HG02571 (cell line): ENCODE measurements at regions not wholly inside any gene's neighbourhood (a gene's known extent, or its start where the extent isn't known, plus 50 kb on each side); places are given as distances from the start of the nearest gene placed in this dataset.
"Not testable (repeated sequence)": the region's sequence is repeated elsewhere in the genome, so short reads cannot be mapped to it uniquely, and the experiment has no call there.

ENCODE experiments used
- ATAC-seq: cut with Tn5 transposase; IDR thresholded peaks from one replicate; pipeline ENCODE4 v1.9.1; 2021; ENCODE audit warnings: mild to moderate bottlenecking, moderate library complexity; ENCODE audit not compliant: unreplicated experiment

GRCh38 chr1:73511038-73511437 lies 686.9 kb downstream of the LRRIQ3 start:
- ATAC-seq: no peak

DNA sequence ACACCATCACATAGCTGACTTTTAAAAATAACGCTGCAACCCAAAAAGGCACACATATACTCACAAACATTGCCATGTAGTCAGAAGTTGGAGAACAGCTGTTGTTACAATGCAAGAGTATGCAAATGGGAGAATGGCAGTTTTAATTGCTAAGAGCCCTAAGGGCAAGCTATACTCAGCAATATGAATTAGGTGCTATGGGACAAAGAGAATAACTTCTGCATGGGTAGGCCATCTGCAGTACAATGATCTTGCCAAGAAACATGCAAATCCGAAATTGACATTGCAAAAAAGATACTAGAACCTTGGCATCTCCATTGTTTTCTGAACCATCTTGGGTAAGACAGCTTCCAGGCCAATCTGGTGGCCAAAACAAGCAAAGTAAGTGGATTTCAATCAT lies 697.8 kb downstream of the LRRIQ3 start:
- ATAC-seq: no peak

- no peak for ATAC-seq
These were observed 698.3 kb downstream of the LRRIQ3 start for GRCh38 chr1:73499671-73500070.

DNA sequence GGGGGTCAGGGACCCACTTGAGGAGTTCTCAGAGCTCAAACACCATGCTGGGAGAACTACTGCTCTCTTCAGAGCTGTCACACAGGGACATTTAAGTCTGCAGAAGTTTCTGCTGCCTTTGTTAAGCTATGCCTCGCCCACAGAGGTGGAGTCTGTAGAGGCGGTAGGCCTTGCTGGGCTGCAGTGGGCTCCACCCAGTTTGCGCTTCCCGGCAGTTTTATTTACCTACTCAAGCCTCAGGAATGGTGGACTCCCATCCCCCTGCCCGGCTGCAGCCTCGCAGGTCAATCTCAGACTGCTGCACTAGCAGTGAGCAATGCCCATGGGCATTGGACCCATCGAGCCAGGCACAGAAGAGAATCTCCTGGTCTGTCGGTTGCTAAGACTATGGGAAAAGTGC lies 706.4 kb downstream of the LRRIQ3 start:
- ATAC-seq: no peak

GRCh38 chr1:73475316-73475870 lies 722.6 kb downstream of the LRRIQ3 start:
- no peak for ATAC-seq

GRCh38 chr1:73472810-73473209 lies 725.2 kb downstream of the LRRIQ3 start:
- no peak for ATAC-seq

DNA sequence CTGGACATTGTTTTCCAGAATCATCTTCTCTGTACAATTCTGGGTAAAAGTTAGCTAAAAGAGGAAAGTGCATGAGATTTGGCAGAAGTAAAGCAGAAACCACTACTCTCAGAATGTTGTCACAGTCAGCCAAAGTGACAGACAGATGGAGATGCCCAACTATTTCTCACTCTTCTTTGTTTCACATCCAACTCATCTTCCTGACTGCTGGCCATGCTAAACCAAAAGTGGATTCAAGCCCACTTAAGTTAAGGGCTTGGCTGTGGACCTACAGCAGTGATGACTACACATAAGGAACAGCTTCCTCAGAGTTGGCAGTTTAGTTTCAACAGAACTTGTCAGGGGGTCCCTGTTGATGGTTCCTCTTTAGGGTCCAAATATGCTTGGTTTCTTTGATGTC lies 730.2 kb downstream of the LRRIQ3 start:
- no peak for ATAC-seq

GRCh38 chr1:73463873-73464272 lies 734.1 kb downstream of the LRRIQ3 start:
- no peak for ATAC-seq

DNA sequence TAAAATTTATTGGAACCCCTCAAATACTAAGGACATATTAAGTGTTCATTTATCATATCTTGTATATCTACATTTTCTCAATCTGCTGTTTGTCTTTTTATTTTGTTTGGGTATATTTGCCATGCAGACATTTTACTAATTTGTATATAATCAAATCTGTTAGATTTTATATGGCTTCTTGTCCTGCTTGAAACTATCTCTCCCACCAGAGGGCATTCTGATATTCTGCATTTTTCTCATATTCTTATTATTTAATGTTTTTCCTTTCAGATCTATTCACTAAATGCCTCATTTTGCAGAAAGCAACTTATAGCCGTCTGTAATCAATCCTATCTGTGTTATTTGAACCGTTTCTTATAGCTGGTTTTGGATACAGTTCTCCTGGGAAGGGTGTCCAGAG lies 745.5 kb downstream of the LRRIQ3 start:
- no peak for ATAC-seq

- ATAC-seq: not testable (repeated sequence)
These were observed 747.3 kb downstream of the LRRIQ3 start for GRCh38 chr1:73450668-73451067.

DNA sequence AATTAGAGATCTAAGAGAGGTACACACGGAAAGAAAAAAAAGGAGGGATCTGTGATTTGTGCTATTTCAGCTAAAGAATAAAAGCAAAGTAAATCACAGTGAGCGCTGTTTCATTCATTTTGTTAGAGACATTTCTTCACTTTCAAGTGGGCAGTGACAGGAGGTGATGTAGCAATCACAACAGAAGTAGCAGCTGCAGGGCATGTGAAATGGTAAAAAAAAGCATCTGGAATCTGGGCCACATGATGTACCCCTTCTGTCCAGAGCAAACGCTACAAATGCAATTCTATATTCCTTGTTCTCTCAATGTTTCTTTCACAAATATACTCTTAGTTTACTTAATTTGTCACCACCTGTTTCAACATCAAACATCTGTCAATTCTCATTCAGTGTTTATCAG lies 786.5 kb downstream of the LRRIQ3 start:
- no peak for ATAC-seq

GRCh38 chr1:73401666-73402065 lies 796.3 kb downstream of the LRRIQ3 start:
- ATAC-seq: no peak

GRCh38 chr1:73382966-73383365 lies 815.0 kb downstream of the LRRIQ3 start:
- no peak for ATAC-seq

DNA sequence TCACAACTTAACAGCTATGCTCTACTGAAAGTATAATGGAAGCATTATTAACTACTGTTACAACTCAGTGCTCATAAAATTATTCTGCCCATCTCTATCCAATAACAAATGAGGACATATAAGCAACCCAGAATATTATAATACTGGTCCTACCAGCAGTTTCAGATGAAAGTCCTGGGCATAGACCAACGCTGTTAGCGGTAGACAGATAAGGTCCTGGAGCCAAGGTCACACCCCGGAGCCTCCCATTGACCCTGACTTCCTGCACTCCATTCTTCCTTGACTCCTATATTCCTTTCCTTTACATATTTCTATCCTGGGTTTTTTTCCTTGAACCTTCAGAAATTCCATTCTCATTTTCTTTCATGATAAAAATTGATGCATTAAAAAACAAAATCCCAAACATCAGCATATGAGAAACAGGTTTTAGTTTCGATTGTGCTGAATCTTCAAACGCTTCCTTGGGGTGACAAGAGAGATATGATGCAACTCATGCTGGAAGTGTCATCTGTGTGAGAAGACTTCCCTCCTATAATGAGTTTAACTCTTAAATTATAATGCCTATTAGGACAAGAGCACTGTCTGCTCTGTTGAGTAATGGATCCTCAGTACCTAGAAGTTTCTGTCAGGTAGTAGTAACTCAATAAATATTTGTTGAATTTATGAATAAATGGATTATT lies 831.1 kb downstream of the LRRIQ3 start:
- no peak for ATAC-seq

DNA sequence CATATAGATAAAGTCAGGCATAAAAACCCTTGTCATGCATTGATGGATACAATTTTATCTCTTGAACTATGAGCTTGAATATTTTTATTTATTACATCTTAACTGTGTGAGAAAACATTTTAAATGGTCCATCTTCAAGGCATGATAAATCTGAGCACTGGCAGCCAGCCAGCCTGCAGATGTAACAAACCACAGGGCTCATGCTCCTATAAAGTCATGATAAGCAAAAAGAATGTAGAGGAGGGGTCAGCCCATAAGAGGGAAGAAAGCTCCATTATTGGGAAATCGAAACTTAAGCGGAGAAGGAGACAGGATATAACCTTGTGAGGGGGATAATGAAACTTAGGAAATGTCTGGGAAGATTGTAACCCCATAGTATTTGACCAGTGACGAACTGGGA lies 839.0 kb downstream of the LRRIQ3 start:
- ATAC-seq: no peak

DNA sequence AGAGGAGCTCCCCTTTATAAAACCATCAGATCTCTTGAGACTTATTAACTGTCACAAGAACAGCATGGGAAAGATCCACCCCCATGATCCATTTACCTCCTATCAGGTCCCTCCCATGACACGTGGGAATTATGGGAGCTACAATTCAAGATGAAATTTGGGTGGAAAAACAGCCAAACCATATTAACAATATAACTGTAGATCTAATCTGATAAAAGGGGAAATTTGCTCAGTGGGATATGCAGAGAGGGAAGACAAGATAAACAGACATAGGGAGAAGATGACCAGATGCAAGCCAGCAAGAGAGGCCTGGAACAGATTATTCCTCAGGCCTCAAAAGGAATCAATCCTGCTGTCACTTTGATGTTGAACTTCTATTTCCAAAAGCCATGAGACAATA lies 841.5 kb downstream of the LRRIQ3 start:
- no peak for ATAC-seq

GRCh38 chr1:73343947-73344346 lies 854.0 kb downstream of the LRRIQ3 start:
- ATAC-seq: no peak

GRCh38 chr1:73333847-73334503 lies 864.0 kb downstream of the LRRIQ3 start:
- ATAC-seq: no peak

- ATAC-seq: no peak
These were observed 866.2 kb downstream of the LRRIQ3 start for GRCh38 chr1:73331726-73332125.

- ATAC-seq: no peak
These were observed 870.0 kb downstream of the LRRIQ3 start for GRCh38 chr1:73327998-73328397.

GRCh38 chr1:73327180-73327793 lies 870.7 kb downstream of the LRRIQ3 start:
- no peak for ATAC-seq

GRCh38 chr1:73326663-73327062 lies 871.3 kb downstream of the LRRIQ3 start:
- ATAC-seq: no peak
